Fibroblast of lung (primary cell): ENCODE measurements at regions not wholly inside any gene's neighbourhood (a gene's known extent, or its start where the extent isn't known, plus 50 kb on each side); places are given as distances from the start of the nearest gene placed in this dataset.

ENCODE experiments used
- EZH2 ChIP-seq: IDR thresholded peaks from 2 replicates; pipeline ENCODE4 v1.5.1; 2012; ENCODE audit warnings: low read length, control low read depth, mild to moderate bottlenecking; ENCODE audit errors: missing control alignments
- TF ChIP-seq, protein P1 (sequence below), 2 donors: IDR thresholded peaks in 1 of 2; conservative IDR thresholded peaks in 1 of 2; 1 replicate in 1 of 2; 2 replicates in 1 of 2; pipeline ENCODE4 v1.5.1; 2011 to 2012; ENCODE audit warnings: low read length in 2 of 2, control low read depth in 1 of 2, inconsistent platforms in 1 of 2, low read depth in 1 of 2, mild to moderate bottlenecking in 1 of 2

DNA sequence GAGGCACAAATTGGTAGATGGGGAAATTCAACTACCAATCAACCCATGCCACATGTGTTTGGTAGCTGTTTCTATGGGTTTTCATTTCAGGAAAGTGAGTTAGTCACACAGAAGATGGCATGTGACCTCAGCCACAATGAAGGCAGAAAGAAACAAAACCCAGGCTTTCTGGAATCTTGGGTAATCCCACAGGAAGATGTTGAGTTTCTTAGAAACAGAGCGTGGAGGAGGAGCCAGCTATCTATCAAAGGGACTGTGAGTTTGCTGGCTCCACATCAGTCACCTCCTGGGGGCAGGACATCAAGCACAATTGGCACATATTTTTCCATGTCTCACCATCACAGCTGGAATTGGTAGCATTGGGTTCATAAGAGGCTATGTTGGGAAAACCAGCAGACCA is 188.9 kb upstream of the PLXNA2 start:
- TF ChIP-seq, protein P1, sequence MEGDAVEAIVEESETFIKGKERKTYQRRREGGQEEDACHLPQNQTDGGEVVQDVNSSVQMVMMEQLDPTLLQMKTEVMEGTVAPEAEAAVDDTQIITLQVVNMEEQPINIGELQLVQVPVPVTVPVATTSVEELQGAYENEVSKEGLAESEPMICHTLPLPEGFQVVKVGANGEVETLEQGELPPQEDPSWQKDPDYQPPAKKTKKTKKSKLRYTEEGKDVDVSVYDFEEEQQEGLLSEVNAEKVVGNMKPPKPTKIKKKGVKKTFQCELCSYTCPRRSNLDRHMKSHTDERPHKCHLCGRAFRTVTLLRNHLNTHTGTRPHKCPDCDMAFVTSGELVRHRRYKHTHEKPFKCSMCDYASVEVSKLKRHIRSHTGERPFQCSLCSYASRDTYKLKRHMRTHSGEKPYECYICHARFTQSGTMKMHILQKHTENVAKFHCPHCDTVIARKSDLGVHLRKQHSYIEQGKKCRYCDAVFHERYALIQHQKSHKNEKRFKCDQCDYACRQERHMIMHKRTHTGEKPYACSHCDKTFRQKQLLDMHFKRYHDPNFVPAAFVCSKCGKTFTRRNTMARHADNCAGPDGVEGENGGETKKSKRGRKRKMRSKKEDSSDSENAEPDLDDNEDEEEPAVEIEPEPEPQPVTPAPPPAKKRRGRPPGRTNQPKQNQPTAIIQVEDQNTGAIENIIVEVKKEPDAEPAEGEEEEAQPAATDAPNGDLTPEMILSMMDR (conservative IDR thresholded peaks at IDR 0.05 in 1 of 2, IDR thresholded peaks at IDR 0.05 in 1 of 2; ENCODE audit: low read depth in 1 of 2, low read length in 2 of 2), result no peak
- TF ChIP-seq EZH2, result no peak
